ENCODE measurements at regions not wholly inside any gene's neighbourhood (a gene's known extent, or its start where the extent isn't known, plus 50 kb on each side); places are given as distances from the start of the nearest gene placed in this dataset.
A peak's percentile ranks its signal among the peaks of the same experiment; 100 is the strongest.

DNA sequence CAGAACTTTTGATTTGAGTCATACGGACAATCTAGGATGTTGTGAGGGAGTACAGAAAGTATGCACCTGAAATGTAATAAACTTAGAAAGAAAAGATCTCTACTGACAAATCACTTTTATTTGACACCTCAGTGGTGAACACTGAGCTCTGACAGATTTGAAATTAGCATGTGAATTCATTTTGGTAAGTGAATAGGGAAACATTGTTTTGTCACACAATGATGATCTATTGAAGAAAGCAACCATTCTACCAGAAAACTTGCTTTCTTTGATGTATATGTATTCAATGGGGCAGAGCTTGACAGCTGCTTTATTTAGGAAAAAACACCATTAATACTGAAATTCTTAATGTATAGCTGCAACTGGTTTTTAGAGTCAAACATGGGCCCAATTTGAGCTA lies 500.5 kb downstream of the CCDC85A start:
- no peak for DNase-seq (ENCODE audit: low read depth)
- H3K4me3 ChIP-seq (ENCODE audit: low read depth, low read length) = no peak overlapping the region

DNA sequence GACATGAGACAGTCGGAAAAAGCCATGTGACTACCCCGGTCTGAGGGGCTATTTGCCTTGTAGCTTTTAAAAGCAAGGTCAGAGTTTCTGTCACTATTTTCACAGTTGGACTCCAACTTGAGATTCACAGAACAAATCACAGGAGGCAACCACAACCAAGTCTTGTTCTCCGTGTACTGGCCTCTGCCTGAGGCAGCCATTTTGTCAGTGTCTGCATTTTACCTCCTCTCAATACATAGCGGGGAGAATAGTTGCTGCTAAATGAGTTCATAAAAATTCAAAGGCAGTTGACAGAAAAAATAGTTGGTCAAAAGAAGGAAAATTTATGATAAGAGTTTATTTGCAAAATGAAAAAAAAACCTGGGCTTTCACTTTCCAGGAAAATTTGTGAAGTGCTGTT lies 501.4 kb downstream of the CCDC85A start:
- H3K4me3 ChIP-seq (ENCODE audit: low read depth, low read length) = no peak overlapping the region
- DNase-seq (ENCODE audit: low read depth) = no peak

DNA sequence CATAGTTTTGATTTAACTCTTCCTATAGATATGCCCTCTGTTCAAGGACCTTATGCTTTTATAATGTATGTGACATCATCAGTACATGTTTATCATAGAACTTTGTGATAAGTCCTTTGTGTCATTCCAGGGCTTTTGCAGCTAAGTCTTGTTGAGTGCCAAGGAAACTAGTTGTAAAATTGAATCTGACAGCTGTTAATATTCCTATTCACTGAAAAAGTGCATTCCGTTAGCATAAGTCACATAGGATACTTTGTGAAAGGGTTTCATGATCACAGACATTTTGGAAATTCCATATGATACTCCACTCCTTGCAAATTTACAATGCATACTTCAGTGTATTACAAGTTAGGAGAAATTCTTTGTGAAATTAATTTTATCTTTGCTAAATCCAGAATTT lies 503.4 kb downstream of the CCDC85A start:
- H3K4me3 ChIP-seq (ENCODE audit: low read depth, low read length) = no peak overlapping the region
- DNase-seq (ENCODE audit: low read depth) = peak; percentile 25

DNA sequence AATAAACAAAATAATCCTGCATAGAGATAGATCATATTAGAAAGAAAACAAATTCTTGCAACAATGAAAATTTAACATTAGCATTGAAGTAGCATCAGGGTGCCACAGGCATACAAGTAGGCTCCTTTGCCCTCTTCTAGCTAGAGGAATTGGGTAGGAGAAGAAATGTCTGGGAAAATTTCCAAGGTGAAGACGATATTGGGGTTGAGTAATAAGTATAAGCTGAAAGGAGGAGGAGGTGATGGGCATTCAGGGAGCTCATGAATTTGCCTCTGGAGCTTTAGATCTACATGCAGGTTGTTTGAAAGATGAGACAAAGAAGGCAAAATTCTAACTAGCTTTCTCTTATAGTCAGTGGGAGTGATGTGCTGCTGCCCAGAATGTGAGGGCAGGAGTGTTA lies 504.9 kb downstream of the CCDC85A start:
- DNase-seq (ENCODE audit: low read depth) = no peak
- no peak overlapping the region for H3K4me3 ChIP-seq (ENCODE audit: low read depth, low read length)

DNA sequence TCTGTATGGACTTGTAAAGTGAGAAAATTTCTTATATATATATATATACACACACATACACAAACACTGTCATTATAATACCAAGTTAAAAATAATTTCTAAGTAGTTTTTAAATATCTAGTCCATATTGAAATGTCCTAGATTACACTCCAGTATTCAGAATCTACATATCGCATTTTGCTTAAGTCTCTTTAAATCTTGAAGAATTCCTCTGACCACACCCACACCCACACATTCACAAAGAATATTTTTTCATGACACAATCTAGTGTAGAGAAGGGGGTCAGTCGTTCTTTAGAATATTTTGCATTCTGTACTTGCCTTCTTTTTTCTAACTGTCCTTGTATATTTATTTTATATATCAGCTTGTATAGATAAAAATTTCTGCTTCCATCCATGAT lies 509.7 kb downstream of the CCDC85A start:
- no peak for DNase-seq (ENCODE audit: low read depth)
- H3K4me3 ChIP-seq (ENCODE audit: low read depth, low read length) = no peak overlapping the region

GRCh38 chr2:56703001-56703400 lies 519.2 kb downstream of the CCDC85A start:
- no peak overlapping the region for H3K4me3 ChIP-seq (ENCODE audit: low read depth, low read length)
- DNase-seq (ENCODE audit: low read depth) = no peak

GRCh38 chr2:56705713-56706112 lies 521.9 kb downstream of the CCDC85A start:
- no peak for DNase-seq (ENCODE audit: low read depth)
- no peak overlapping the region for H3K4me3 ChIP-seq (ENCODE audit: low read depth, low read length)

DNA sequence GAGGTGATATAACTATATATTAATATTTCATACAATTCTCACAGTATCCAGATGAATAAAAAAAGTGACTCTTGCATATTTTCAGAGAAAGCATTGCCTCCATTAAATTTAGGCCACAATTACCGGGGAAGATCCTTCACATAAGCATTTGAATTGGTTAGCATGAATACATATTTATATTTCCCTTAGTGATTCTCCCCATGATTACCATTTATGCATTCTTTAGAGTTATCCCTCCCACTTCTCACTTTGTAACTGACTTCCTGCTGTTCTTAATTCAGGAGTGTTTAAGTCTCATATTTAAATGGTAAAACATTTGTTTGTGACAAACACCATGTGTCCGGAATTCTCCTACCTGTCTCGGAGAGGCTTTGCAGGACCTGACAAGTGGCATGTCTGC lies 523.4 kb downstream of the CCDC85A start:
- no peak for DNase-seq (ENCODE audit: low read depth)
- H3K4me3 ChIP-seq (ENCODE audit: low read depth, low read length) = no peak overlapping the region

- no peak for DNase-seq (ENCODE audit: low read depth)
These were observed 523.9 kb downstream of the CCDC85A start for GRCh38 chr2:56707650-56708049.

DNA sequence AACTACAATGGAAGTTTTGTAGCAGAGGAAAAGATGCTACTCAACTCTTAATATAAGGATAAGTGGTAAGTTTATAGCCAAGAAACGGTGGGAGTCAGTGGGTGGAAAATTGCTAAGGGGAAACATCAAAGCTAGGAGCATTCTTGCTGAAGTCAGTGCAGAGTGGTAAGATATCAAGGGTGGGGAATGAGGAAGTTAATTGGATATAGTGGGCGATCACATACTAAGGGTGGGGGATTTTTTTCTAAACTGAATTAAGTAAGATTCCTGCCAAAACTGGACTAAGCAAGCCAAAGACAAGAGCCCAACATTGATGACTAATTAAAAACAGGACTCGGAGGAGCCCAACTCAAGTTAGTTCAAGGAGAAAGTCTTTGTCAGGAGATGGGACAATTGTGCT lies 525.4 kb downstream of the CCDC85A start:
- no peak overlapping the region for H3K4me3 ChIP-seq (ENCODE audit: low read depth, low read length)
- DNase-seq (ENCODE audit: low read depth) = no peak

More at GRCh38 chr2:56707650-56708049, 523.9 kb downstream of the CCDC85A start:
- H3K4me3 ChIP-seq (ENCODE audit: low read depth, low read length) = no peak overlapping the region

- peak; percentile 31 for DNase-seq (ENCODE audit: low read depth)
- no peak overlapping the region for H3K4me3 ChIP-seq (ENCODE audit: low read depth, low read length)
These were observed 529.4 kb downstream of the CCDC85A start for GRCh38 chr2:56713161-56713676.

GRCh38 chr2:56713978-56714377 lies 530.2 kb downstream of the CCDC85A start:
- DNase-seq (ENCODE audit: low read depth) = no peak
- no peak overlapping the region for H3K4me3 ChIP-seq (ENCODE audit: low read depth, low read length)

- no peak overlapping the region for H3K4me3 ChIP-seq (ENCODE audit: low read depth, low read length)
- DNase-seq (ENCODE audit: low read depth) = no peak
These were observed 530.6 kb downstream of the CCDC85A start for GRCh38 chr2:56714400-56714799.

DNA sequence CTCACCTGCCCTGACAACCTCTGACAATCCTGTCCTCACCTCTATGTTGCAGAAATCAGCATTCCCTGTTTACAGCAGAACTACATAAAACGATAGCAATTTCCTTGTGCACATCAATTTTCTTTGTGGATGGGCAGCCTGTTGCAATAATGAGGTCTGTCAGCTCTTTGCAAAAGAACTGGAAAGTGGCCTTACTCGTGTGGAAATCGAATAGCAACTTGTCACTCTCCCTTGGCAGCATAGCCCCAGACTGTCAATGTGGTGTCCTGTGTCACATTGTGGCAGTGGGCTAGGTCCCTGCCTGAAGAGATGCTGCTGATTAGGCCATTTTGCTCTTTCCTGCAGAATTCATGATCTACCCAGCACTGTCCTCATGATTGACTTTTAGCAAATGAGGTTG lies 531.9 kb downstream of the CCDC85A start:
- DNase-seq (ENCODE audit: low read depth) = no peak
- H3K4me3 ChIP-seq (ENCODE audit: low read depth, low read length) = no peak overlapping the region

GRCh38 chr2:56718413-56718812 lies 534.6 kb downstream of the CCDC85A start:
- H3K4me3 ChIP-seq (ENCODE audit: low read depth, low read length) = no peak overlapping the region
- no peak for DNase-seq (ENCODE audit: low read depth)

DNA sequence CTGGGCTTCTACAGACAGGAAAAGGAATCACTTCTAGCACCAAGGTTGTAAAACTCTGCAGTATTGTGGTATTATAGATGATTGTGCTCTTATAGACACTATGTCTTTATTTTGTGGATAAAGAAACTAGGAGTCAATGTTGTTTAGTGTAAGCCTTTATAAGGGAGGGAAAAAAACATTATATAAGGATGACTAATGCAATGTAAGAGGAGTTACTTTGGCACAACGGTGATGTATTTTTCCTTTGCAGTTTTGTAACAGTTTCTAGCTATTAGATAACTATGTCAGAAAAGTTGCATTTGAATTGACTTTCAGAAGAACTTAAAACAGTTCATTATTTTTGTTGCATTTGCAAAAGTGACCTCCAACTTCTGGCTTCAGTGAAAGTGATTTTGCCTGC lies 545.4 kb downstream of the CCDC85A start:
- DNase-seq (ENCODE audit: low read depth) = peak; percentile 6
- H3K4me3 ChIP-seq (ENCODE audit: low read depth, low read length) = no peak overlapping the region

DNA sequence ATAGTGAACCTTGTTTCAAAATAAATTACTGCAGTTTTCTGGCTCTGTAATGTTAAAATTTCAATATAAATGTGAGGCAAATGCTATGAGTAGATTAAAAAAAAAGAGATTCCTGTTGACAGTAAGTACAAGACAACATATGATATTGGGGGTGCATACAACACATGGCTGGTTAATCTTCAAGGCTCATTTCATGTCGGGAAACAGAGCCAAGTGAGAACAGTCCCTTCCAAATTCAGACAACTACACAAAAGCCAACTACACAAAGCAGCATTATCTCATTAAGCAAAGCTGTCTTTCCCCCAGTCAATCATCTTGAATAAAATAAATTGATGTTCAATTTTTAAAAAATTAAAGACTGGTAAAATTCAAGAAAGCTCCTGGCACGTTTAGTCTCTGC lies 549.2 kb downstream of the CCDC85A start:
- no peak overlapping the region for H3K4me3 ChIP-seq (ENCODE audit: low read depth, low read length)
- DNase-seq (ENCODE audit: low read depth) = no peak

DNA sequence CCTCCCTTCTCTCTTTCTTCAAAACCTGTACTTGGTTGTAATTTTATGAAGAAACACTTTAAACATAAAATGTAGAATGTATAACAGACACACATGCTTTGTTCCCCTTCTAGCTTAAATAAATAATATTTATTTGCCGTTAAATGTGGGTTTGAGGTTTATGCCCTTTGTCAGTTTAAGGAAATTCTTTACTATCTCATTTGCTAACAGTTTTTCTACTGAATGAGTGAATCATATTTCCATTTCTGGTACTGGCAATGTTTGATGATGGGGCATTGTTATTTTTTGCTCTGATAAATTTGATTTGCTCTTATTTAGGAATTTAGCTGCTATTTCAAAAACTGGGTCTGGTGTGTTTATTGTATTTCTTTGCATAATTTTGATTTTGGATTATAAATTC lies 555.6 kb downstream of the CCDC85A start:
- no peak overlapping the region for H3K4me3 ChIP-seq (ENCODE audit: low read depth, low read length)
- DNase-seq (ENCODE audit: low read depth) = no peak

DNA sequence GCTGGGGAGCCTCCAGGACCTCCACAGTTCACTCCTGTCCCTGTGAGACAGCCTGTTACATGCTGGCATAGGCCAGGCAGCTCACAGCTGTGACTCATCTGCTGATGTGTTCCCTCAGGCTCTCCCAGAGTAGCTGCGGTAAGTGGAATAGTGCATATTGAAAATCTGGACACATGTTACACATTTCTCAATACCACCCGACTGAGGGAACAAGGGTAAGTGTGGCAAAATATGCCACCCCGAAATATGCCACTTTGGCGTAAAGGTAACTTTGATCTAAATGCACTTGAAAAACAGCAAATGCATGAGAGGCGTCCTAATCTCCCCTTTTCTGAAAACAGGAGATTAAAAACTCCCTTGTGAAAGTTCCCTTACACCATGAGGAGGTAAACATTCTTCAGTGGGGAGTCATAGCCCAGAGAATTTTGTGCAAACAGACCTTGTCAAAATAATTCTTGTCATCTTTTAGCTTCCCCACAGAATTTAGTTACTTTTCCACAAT lies 557.9 kb downstream of the CCDC85A start:
- peak; percentile 95 for DNase-seq (ENCODE audit: low read depth)
- peak overlapping the region; percentile 29 for H3K4me3 ChIP-seq (ENCODE audit: low read depth, low read length)

- no peak for DNase-seq (ENCODE audit: low read depth)
- H3K4me3 ChIP-seq (ENCODE audit: low read depth, low read length) = no peak overlapping the region
These were observed 560.0 kb downstream of the CCDC85A start for GRCh38 chr2:56743807-56744206.

GRCh38 chr2:56749152-56749752 lies 565.5 kb downstream of the CCDC85A start:
- peak; percentile 24 for DNase-seq (ENCODE audit: low read depth)
- no peak overlapping the region for H3K4me3 ChIP-seq (ENCODE audit: low read depth, low read length)

DNA sequence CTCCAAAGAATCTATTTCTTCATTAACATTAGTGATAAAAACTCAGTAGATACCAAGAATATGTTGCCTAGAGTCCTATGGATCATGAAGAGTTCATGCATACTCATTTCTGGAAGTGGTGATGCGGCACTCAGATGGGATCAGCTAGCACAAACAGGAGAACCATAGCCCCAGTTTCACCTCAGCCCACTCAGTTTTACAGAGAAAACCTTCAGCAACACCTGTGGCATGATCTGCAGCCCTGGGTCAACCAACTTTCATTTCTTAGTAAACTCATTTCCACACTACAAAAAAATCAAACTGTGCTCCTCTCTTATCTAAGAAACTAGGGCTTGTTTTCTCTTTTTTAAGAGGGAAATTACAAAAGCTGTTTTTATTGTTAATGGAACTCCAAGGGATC lies 569.4 kb downstream of the CCDC85A start:
- DNase-seq (ENCODE audit: low read depth) = no peak
- no peak overlapping the region for H3K4me3 ChIP-seq (ENCODE audit: low read depth, low read length)
